Calu3 (cell line): ENCODE measurements at regions not wholly inside any gene's neighbourhood (a gene's known extent, or its start where the extent isn't known, plus 50 kb on each side); places are given as distances from the start of the nearest gene placed in this dataset.

Experiments
- BruUV-seq: library from RNA; stranded (reverse); fragments of 400-500 nt; replicated peaks from 2 replicates; lab custom pipeline; 2021; lab: Mats Ljungman, UMichigan
- CTCF ChIA-PET: fragments of 300-600 bp; sonication (Branson Sonifier 250); formaldehyde crosslinking; loops from one replicate; lab custom pipeline; 2022; ENCODE audit warnings: antibody characterized with exemption; lab: Charles Lee
- DNase-seq: peaks from one replicate; pipeline ENCODE4 v3.0.0; 2022
- H3K27ac Mint-ChIP-seq: one replicate; pipeline ENCODE4 v1.8.0; 2022; ENCODE audit warnings: mixed read lengths; ENCODE audit not compliant: unreplicated experiment
- H3K27me3 Mint-ChIP-seq: one replicate; pipeline ENCODE4 v1.8.0; 2022; ENCODE audit warnings: mixed read lengths; ENCODE audit not compliant: unreplicated experiment
- H3K36me3 Mint-ChIP-seq: one replicate; pipeline ENCODE4 v1.8.0; 2022; ENCODE audit warnings: mild to moderate bottlenecking, moderate library complexity, mixed read lengths; ENCODE audit not compliant: insufficient read depth, unreplicated experiment
- H3K4me1 Mint-ChIP-seq: one replicate; pipeline ENCODE4 v1.8.0; 2022; ENCODE audit warnings: mild to moderate bottlenecking, low read depth, mixed read lengths; ENCODE audit not compliant: unreplicated experiment
- H3K4me3 Mint-ChIP-seq: one replicate; pipeline ENCODE4 v1.8.0; 2022; ENCODE audit warnings: mild to moderate bottlenecking, low read depth, moderate library complexity, mixed read lengths; ENCODE audit not compliant: unreplicated experiment
- H3K9me3 Mint-ChIP-seq: one replicate; pipeline ENCODE4 v1.8.0; 2022; ENCODE audit warnings: low read depth, mixed read lengths; ENCODE audit not compliant: unreplicated experiment
- CTCF ChIP-seq: fragments of 200-600 bp; IDR thresholded peaks from one replicate; pipeline ENCODE4 v1.8.0; 2022; ENCODE audit warnings: antibody characterized with exemption; ENCODE audit not compliant: unreplicated experiment
- intact Hi-C: fragments of 100-400 bp; cut with micrococcal nuclease; formaldehyde crosslinking; loops from one replicate; pipeline ENCODE4 v1.10.0; 2022; ENCODE audit not compliant: unreplicated experiment

- CTCF ChIA-PET: no interaction called here
- BruUV-seq: no TSS peak
- H3K9me3 Mint-ChIP-seq: peaks cover 5% of the 10 kb centered on the region
- no peak overlapping the region for H3K4me3 Mint-ChIP-seq
- H3K27ac Mint-ChIP-seq: no peak overlapping the region
- H3K4me1 Mint-ChIP-seq: no peaks in the 10 kb centered on the region
- no peaks in the 10 kb centered on the region for H3K36me3 Mint-ChIP-seq
- intact Hi-C loops: no loop called here
- no peak for TF ChIP-seq CTCF
- no peak for DNase-seq
- no peaks in the 10 kb centered on the region for H3K27me3 Mint-ChIP-seq
Observed at GRCh38 chr11:23704183-23704582, 792.7 kb upstream of the LUZP2 start.

- no peak for TF ChIP-seq CTCF
- H3K4me1 Mint-ChIP-seq: no peaks in the 10 kb centered on the region
- H3K36me3 Mint-ChIP-seq: no peaks in the 10 kb centered on the region
- H3K4me3 Mint-ChIP-seq: no peak overlapping the region
- intact Hi-C loops: no loop called here
- BruUV-seq: no TSS peak
- CTCF ChIA-PET: no interaction called here
- DNase-seq: no peak
- no peaks in the 10 kb centered on the region for H3K27me3 Mint-ChIP-seq
- H3K9me3 Mint-ChIP-seq: peaks cover 8% of the 10 kb centered on the region
- no peak overlapping the region for H3K27ac Mint-ChIP-seq
Observed at GRCh38 chr11:23711981-23712380, 784.9 kb upstream of the LUZP2 start.

- Mint-ChIP-seq H3K27me3 (no peaks in the 10 kb centered on the region), H3K4me1 (peaks cover 6% of the 10 kb centered on the region), H3K36me3 (no peaks in the 10 kb centered on the region), H3K4me3 (no peak overlapping the region), H3K27ac (no peak overlapping the region), H3K9me3 (peaks cover 8% of the 10 kb centered on the region)
- DNase-seq: no peak
- CTCF ChIA-PET: no interaction called here
- intact Hi-C loops: no loop called here
- no peak for TF ChIP-seq CTCF
- no TSS peak for BruUV-seq
Observed at GRCh38 chr11:23719016-23719415, 777.8 kb upstream of the LUZP2 start.

GRCh38 chr11:23723861-23724260 lies 773.0 kb upstream of the LUZP2 start:
- no peak for DNase-seq
- CTCF ChIA-PET: no interaction called here

More at GRCh38 chr11:23723861-23724260, 773.0 kb upstream of the LUZP2 start:
- Mint-ChIP-seq H3K27me3 (no peaks in the 10 kb centered on the region), H3K27ac (no peak overlapping the region), H3K36me3 (no peaks in the 10 kb centered on the region), H3K9me3 (peaks cover 5% of the 10 kb centered on the region), H3K4me1 (peaks cover 25% of the 10 kb centered on the region), H3K4me3 (no peak overlapping the region)
- TF ChIP-seq CTCF: no peak
- intact Hi-C loops: no loop called here
- BruUV-seq: no TSS peak
